H1 (cell line): ENCODE measurements at regions not wholly inside any gene's neighbourhood (a gene's known extent, or its start where the extent isn't known, plus 50 kb on each side); places are given as distances from the start of the nearest gene placed in this dataset.

Source experiments
- CTCF ChIA-PET: fragments of 300-600 bp; sonication (Branson Sonifier 250); formaldehyde crosslinking; loops from one replicate; lab custom pipeline; 2021; ENCODE audit not compliant: partially characterized antibody; lab: Charles Lee
- POLR2A ChIA-PET: fragments of 300-600 bp; sonication (Branson Sonifier 250); formaldehyde crosslinking; loops from one replicate; lab custom pipeline; 2021; ENCODE audit warnings: inconsistent platforms; ENCODE audit not compliant: partially characterized antibody; lab: Charles Lee
- DNase-seq, 2 experiments: peaks; one replicate each; pipeline versions ENCODE4 v3.0.0 to v3.0.0-alpha.2; 2010 to 2022; ENCODE audit warnings: low spot score in 2 of 2, low read depth in 1 of 2, mixed read lengths in 1 of 2
- FAIRE-seq: peaks from 2 replicates; lab custom pipeline; 2011; peaks lifted over from hg19 to GRCh38; lab: Jason Lieb, UNC
- H2AFZ ChIP-seq: 2 replicates; pipeline ENCODE4 v1.8.1; 2012; ENCODE audit warnings: low read length, inconsistent platforms
- H2AK5ac ChIP-seq: 2 replicates; pipeline ENCODE4 v1.6.1; 2013; ENCODE audit warnings: low read depth, low read length
- H2BK120ac ChIP-seq: replicated peaks from 2 replicates; pipeline ENCODE3; 2013; ENCODE audit warnings: low read depth, low read length, inconsistent platforms
- H2BK12ac ChIP-seq: 2 replicates; pipeline ENCODE4 v1.6.1; 2013; ENCODE audit warnings: low read depth, low read length
- H2BK15ac ChIP-seq: 2 replicates; pipeline ENCODE4 v1.6.1; 2013; ENCODE audit warnings: low read length
- H2BK20ac ChIP-seq: 2 replicates; pipeline ENCODE4 v1.6.1; 2013; ENCODE audit warnings: low read length
- H2BK5ac ChIP-seq: 2 replicates; pipeline ENCODE4 v1.6.1; 2013; ENCODE audit warnings: low read depth, low read length
- H3K14ac ChIP-seq: 2 replicates; pipeline ENCODE4 v1.6.1; 2013; ENCODE audit warnings: inconsistent platforms; ENCODE audit not compliant: insufficient read length
- H3K18ac ChIP-seq: 2 replicates; pipeline ENCODE4 v1.6.1; 2013; ENCODE audit warnings: low read length; ENCODE audit errors: extremely low read depth
- H3K23ac ChIP-seq: 2 replicates; pipeline ENCODE4 v1.6.1; 2013; ENCODE audit warnings: inconsistent platforms; ENCODE audit not compliant: insufficient read length
- H3K23me2 ChIP-seq: 2 replicates; pipeline ENCODE4 v1.6.1; 2013; ENCODE audit warnings: low read depth, low read length
- H3K27ac ChIP-seq: 2 replicates; pipeline ENCODE4 v1.6.1; 2011; ENCODE audit warnings: low read depth, low read length, inconsistent platforms
- H3K27me3 ChIP-seq, 4 experiments: replicated peaks in 1 of 4; 1 replicate in 1 of 4; 2 replicates in 3 of 4; pipeline versions ENCODE4 v1.6.1 to v1.8.1; 2011 to 2013; ENCODE audit warnings: low read length in 3 of 4, mild to moderate bottlenecking in 3 of 4, inconsistent platforms in 2 of 4, mixed read lengths in 2 of 4, moderate library complexity in 1 of 4; ENCODE audit not compliant: control insufficient read depth in 3 of 4, insufficient read depth in 3 of 4; ENCODE audit errors: extremely low read depth in 1 of 4
- H3K36me3 ChIP-seq, 4 experiments: 2 replicates each; pipeline versions ENCODE4 v1.6.1 to v1.8.1; 2011 to 2013; ENCODE audit warnings: mild to moderate bottlenecking in 4 of 4, low read length in 3 of 4, moderate library complexity in 2 of 4, control low read depth in 1 of 4, inconsistent platforms in 1 of 4; ENCODE audit not compliant: insufficient read depth in 4 of 4, control insufficient read depth in 2 of 4
- H3K4ac ChIP-seq: replicated peaks from 2 replicates; pipeline ENCODE3; 2013; ENCODE audit warnings: low read length, low read depth, mixed read lengths, inconsistent platforms; ENCODE audit not compliant: insufficient read length
- H3K4me1 ChIP-seq, 4 experiments: replicated peaks in 1 of 4; 1 replicate in 1 of 4; 2 replicates in 3 of 4; pipeline versions ENCODE4 v1.6.1 to v1.8.1; 2011 to 2013; ENCODE audit warnings: low read length in 3 of 4, inconsistent platforms in 2 of 4, mixed read lengths in 1 of 4; ENCODE audit not compliant: insufficient read depth in 4 of 4, control insufficient read depth in 3 of 4
- H3K4me2 ChIP-seq, 2 experiments: 2 replicates each; pipeline versions ENCODE4 v1.6.1 to v1.8.1; 2011 to 2013; ENCODE audit warnings: low read depth in 2 of 2, low read length in 2 of 2, control low read depth in 1 of 2, inconsistent platforms in 1 of 2, mild to moderate bottlenecking in 1 of 2; ENCODE audit not compliant: insufficient read depth in 1 of 2
- H3K4me3 ChIP-seq, 4 experiments: fragments of 200-600, 300-600 bp in 1 of 4; sonication (generic), shearing (Covaris generic), sonication (Bioruptor Twin) in 1 of 4; 2 replicates each; pipeline versions ENCODE4 v1.5.1 to v1.8.1; 2011 to 2016; ENCODE audit warnings: low read length in 4 of 4, low read depth in 3 of 4, control low read depth in 2 of 4, inconsistent platforms in 2 of 4, mild to moderate bottlenecking in 2 of 4, mixed read lengths in 1 of 4, moderate library complexity in 1 of 4; ENCODE audit not compliant: insufficient read depth in 2 of 4; ENCODE audit errors: extremely low read depth in 1 of 4
- H3K56ac ChIP-seq: replicated peaks from 2 replicates; pipeline ENCODE3; 2013; ENCODE audit warnings: low read depth, mild to moderate bottlenecking, mixed read lengths, low read length, inconsistent platforms; ENCODE audit not compliant: insufficient read length
- H3K79me1 ChIP-seq: 2 replicates; pipeline ENCODE4 v1.6.1; 2013; ENCODE audit warnings: low read depth, low read length, control low read depth
- H3K79me2 ChIP-seq, 2 experiments: 2 replicates each; pipeline versions ENCODE4 v1.6.1 to v1.8.1; 2012 to 2013; ENCODE audit warnings: low read length in 2 of 2, mild to moderate bottlenecking in 2 of 2, inconsistent platforms in 1 of 2; ENCODE audit not compliant: insufficient read depth in 2 of 2, control insufficient read depth in 1 of 2
- H3K9ac ChIP-seq, 4 experiments: replicated peaks in 1 of 4; 1 replicate in 1 of 4; 2 replicates in 3 of 4; pipeline versions ENCODE4 v1.6.1 to v1.8.1; 2011 to 2013; ENCODE audit warnings: low read depth in 3 of 4, low read length in 3 of 4, control low read depth in 2 of 4, mild to moderate bottlenecking in 2 of 4, moderate library complexity in 2 of 4, inconsistent platforms in 1 of 4; ENCODE audit errors: extremely low read depth in 1 of 4
- H3K9me3 ChIP-seq, 2 experiments: 2 replicates each; pipeline versions ENCODE4 v1.6.1 to v1.8.1; 2012 to 2013; ENCODE audit warnings: mild to moderate bottlenecking in 2 of 2, moderate library complexity in 2 of 2, control low read depth in 1 of 2, inconsistent platforms in 1 of 2, low read depth in 1 of 2, low read length in 1 of 2, mixed read lengths in 1 of 2; ENCODE audit not compliant: insufficient read depth in 2 of 2
- H4K20me1 ChIP-seq, 2 experiments: replicated peaks in 1 of 2; 2 replicates each; pipeline versions ENCODE3 to v1.8.1; 2011 to 2013; ENCODE audit warnings: inconsistent platforms in 2 of 2, low read length in 2 of 2, mild to moderate bottlenecking in 1 of 2; ENCODE audit not compliant: insufficient read depth in 2 of 2, control insufficient read depth in 1 of 2
- H4K5ac ChIP-seq: 2 replicates; pipeline ENCODE4 v1.6.1; 2013; ENCODE audit warnings: low read length, low read depth, mixed read lengths, inconsistent platforms; ENCODE audit not compliant: insufficient read length
- H4K8ac ChIP-seq: 2 replicates; pipeline ENCODE4 v1.8.0; 2013; ENCODE audit warnings: mild to moderate bottlenecking, moderate library complexity, low read length, inconsistent platforms; ENCODE audit not compliant: insufficient read depth; ENCODE audit errors: extremely low read depth
- H4K91ac ChIP-seq: replicated peaks from 2 replicates; pipeline ENCODE3; 2013; ENCODE audit warnings: low read length, mixed read lengths, inconsistent platforms; ENCODE audit not compliant: insufficient read length
- ASH2L ChIP-seq: fragments of 200-600, 300-600 bp; sonication (generic); IDR thresholded peaks from one replicate; pipeline ENCODE4 v1.7.1; 2017; ENCODE audit warnings: low read length
- CBX5 ChIP-seq: fragments of 300-800, 300-1000 bp; sonication (generic); IDR thresholded peaks from 2 replicates; pipeline ENCODE4 v1.7.1; 2016; ENCODE audit warnings: antibody characterized with exemption, low read length, low read depth
- EZH2 ChIP-seq: fragments of 200-600 bp; sonication (generic); IDR thresholded peaks from 2 replicates; pipeline ENCODE4 v1.7.1; 2012; ENCODE audit warnings: low read depth, mild to moderate bottlenecking, moderate library complexity, low read length, inconsistent platforms; ENCODE audit not compliant: severe bottlenecking
- FOSL1 ChIP-seq: IDR thresholded peaks from 2 replicates; pipeline ENCODE4 v1.6.1; 2011; ENCODE audit warnings: mild to moderate bottlenecking, low read depth, low read length, moderate library complexity; ENCODE audit not compliant: insufficient read depth
- KDM4A ChIP-seq: IDR thresholded peaks from one replicate; pipeline ENCODE4 v1.7.1; 2012; ENCODE audit warnings: low read depth, mild to moderate bottlenecking, moderate library complexity, low read length, inconsistent platforms; ENCODE audit not compliant: severe bottlenecking
- MAFK ChIP-seq: IDR thresholded peaks from 2 replicates; pipeline ENCODE4 v1.6.1; 2012; ENCODE audit warnings: low read depth, mild to moderate bottlenecking, improper control_type of control experiment, low read length
- POLR2AphosphoS5 ChIP-seq: IDR thresholded peaks from 2 replicates; pipeline ENCODE4 v1.6.1; 2011; ENCODE audit warnings: low read depth, low read length
- POU5F1 ChIP-seq: IDR thresholded peaks from 2 replicates; pipeline ENCODE4 v1.6.1; 2011; ENCODE audit warnings: low read depth, mild to moderate bottlenecking, low read length, moderate library complexity
- SP1 ChIP-seq: IDR thresholded peaks from 2 replicates; pipeline ENCODE4 v1.6.1; 2011; ENCODE audit warnings: low read depth, low read length
- TAF7 ChIP-seq: optimal IDR thresholded peaks from 2 replicates; pipeline ENCODE3; 2011; ENCODE audit warnings: low read depth, mild to moderate bottlenecking, inconsistent platforms, low read length, moderate library complexity, borderline replicate concordance
- USF2 ChIP-seq: IDR thresholded peaks from 2 replicates; pipeline ENCODE4 v1.6.1; 2011; ENCODE audit warnings: low read length, improper control_type of control experiment
- YY1 ChIP-seq: IDR thresholded peaks from 2 replicates; pipeline ENCODE4 v1.6.1; 2011; ENCODE audit warnings: low read depth, mild to moderate bottlenecking, low read length
- WGBS, 2 experiments: shearing (Covaris generic) in 1 of 2; methylation state at CpG; one replicate each; pipeline versions ENCODE4 v1.1.6 to v1.1.7; 2013 to 2015; ENCODE audit warnings: low lambda C conversion rate in 2 of 2, mixed read lengths in 2 of 2, inconsistent platforms in 1 of 2, low coverage in 1 of 2, missing lambda C conversion rate in 1 of 2; ENCODE audit not compliant: insufficient replicate concordance in 2 of 2, insufficient coverage in 1 of 2, insufficient read length in 1 of 2; ENCODE audit errors: extremely low coverage in 1 of 2, missing lambda C conversion rate in 1 of 2; 5-methylcytosine and 5-hydroxymethylcytosine counted together

DNA sequence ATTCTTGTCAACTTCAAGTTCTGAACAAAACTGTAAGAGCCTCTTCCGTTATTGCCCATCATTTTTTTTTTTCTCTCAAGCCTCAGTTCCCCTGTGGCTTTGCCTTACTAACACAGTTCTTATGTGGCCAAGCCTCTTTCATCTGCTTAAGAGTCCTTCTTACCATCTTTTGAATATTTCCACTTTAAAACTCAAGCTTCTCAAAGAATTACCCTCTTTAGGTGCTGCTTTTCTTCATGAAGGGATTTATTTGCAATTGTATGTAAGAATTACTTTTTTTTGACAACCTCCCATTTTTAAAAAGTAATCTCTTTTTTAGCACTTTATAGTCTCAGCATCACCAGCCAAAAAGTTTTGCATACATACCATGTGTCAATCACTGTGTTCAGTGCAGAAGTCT lies 240.2 kb upstream of the RMST start:
- no peak overlapping the region for H3K4me2 ChIP-seq
- H3K79me1 ChIP-seq: no peaks in the 10 kb centered on the region
- H3K4me3 ChIP-seq: no peak overlapping the region
- no peak overlapping the region for H2BK12ac ChIP-seq
- POLR2A ChIA-PET: no interaction called here
- no peak overlapping the region for H2BK15ac ChIP-seq
- H3K4ac ChIP-seq: no peak overlapping the region
- H4K91ac ChIP-seq: no peak overlapping the region
- H3K27ac ChIP-seq: no peak overlapping the region
- H3K56ac ChIP-seq: no peak overlapping the region
- WGBS, 2 experiments: 87% methylated on average over 1 of the region's 1 CpG; no CpG with 5 or more reads in 1 of the 2 experiments
- DNase-seq (no peak), FAIRE-seq (no peak)
- peaks cover 0 to 2% (median 0%) of the 10 kb centered on the region in 4 experiments; a peak in 1 of 7 replicates for H3K4me1 ChIP-seq
- H2BK20ac ChIP-seq: no peak overlapping the region
- no peaks in the 10 kb centered on the region for H3K9me3 ChIP-seq
- no peak overlapping the region for H3K18ac ChIP-seq
- H2AFZ ChIP-seq: no peak overlapping the region
- H3K79me2 ChIP-seq: no peaks in the 10 kb centered on the region
- H3K36me3 ChIP-seq: no peaks in the 10 kb centered on the region; a peak in 1 of 8 replicates
- no peak overlapping the region for H2AK5ac ChIP-seq
- no peak overlapping the region for H4K5ac ChIP-seq
- no peaks in the 10 kb centered on the region for H4K20me1 ChIP-seq
- no peaks in the 10 kb centered on the region; a peak in 1 of 7 replicates for H3K27me3 ChIP-seq
- no peak overlapping the region for H2BK5ac ChIP-seq
- TF ChIP-seq CBX5 (no peak), TAF7 (no peak), ASH2L (no peak), POLR2AphosphoS5 (no peak), FOSL1 (no peak), YY1 (no peak), USF2 (no peak), KDM4A (no peak), EZH2 (no peak), MAFK (no peak), SP1 (no peak), POU5F1 (no peak)
- TF ChIP-seq, all 59 proteins: peak for 0
- Histone ChIP-seq H3K23me2 (no peaks in the 10 kb centered on the region), H3K9ac (no peak overlapping the region), H4K8ac (no peak overlapping the region), H2BK120ac (no peak overlapping the region), H3K14ac (no peak overlapping the region), H3K23ac (no peak overlapping the region)
- CTCF ChIA-PET: interaction anchor here (0.6 kb wide), 2 partner anchors 146 to 605 kb away, joined by 3 to 4 read pairs; no protein-coding TSS in a partner anchor
